ENCODE measurements at regions not wholly inside any gene's neighbourhood (a gene's known extent, or its start where the extent isn't known, plus 50 kb on each side); places are given as distances from the start of the nearest gene placed in this dataset.

GRCh38 chr13:34335014-34336007 lies 517.4 kb downstream of the RFC3 start:
- TF ChIP-seq POLR2A (IDR thresholded peaks at IDR 0.05) (no peak), CTCF (IDR thresholded peaks at IDR 0.05) (no peak)

All from Peyer's patch (tissue), 4 donors.